T-helper 1 cell treated with Interleukin-12 subunit alpha and Interleukin-12 subunit beta and Interleukin-4 antibody, amounts not matched to agents 30 μg/mL and 1 μg/mL, for 36 hours (primary cell): ENCODE measurements at regions not wholly inside any gene's neighbourhood (a gene's known extent, or its start where the extent isn't known, plus 50 kb on each side); places are given as distances from the start of the nearest gene placed in this dataset.
"Not testable (repeated sequence)": the region's sequence is repeated elsewhere in the genome, so short reads cannot be mapped to it uniquely, and the experiment has no call there.

Source experiments
- H3K27ac Mint-ChIP-seq: one replicate; pipeline ENCODE4 v1.8.0; 2021; ENCODE audit warnings: mild to moderate bottlenecking, mixed read lengths
- H3K27me3 Mint-ChIP-seq: one replicate; pipeline ENCODE4 v1.8.0; 2021; ENCODE audit warnings: low read depth, mixed read lengths
- H3K36me3 Mint-ChIP-seq: one replicate; pipeline ENCODE4 v1.8.0; 2021; ENCODE audit warnings: low read depth, mixed read lengths
- H3K4me1 Mint-ChIP-seq: one replicate; pipeline ENCODE4 v1.8.0; 2021; ENCODE audit warnings: low read depth, mixed read lengths
- H3K4me3 Mint-ChIP-seq: one replicate; pipeline ENCODE4 v1.8.0; 2021; ENCODE audit warnings: mild to moderate bottlenecking, moderate library complexity, mixed read lengths
- H3K9me3 Mint-ChIP-seq: one replicate; pipeline ENCODE4 v1.8.0; 2021; ENCODE audit warnings: mixed read lengths

GRCh38 chr18:10149768-10150556, 236.1 kb downstream of the VAPA start:
- H3K27me3 Mint-ChIP-seq = no peaks in the 10 kb centered on the region
- no peaks in the 10 kb centered on the region for H3K36me3 Mint-ChIP-seq
- H3K27ac Mint-ChIP-seq = no peak overlapping the region
- H3K4me3 Mint-ChIP-seq = no peak overlapping the region
- no peaks in the 10 kb centered on the region for H3K4me1 Mint-ChIP-seq
- peaks cover 13% of the 10 kb centered on the region for H3K9me3 Mint-ChIP-seq

- H3K4me3 Mint-ChIP-seq, H3K27me3 Mint-ChIP-seq, H3K27ac Mint-ChIP-seq, H3K4me1 Mint-ChIP-seq, H3K36me3 Mint-ChIP-seq: not testable (repeated sequence)
- H3K9me3 Mint-ChIP-seq = peaks cover 13% of the 10 kb centered on the region
These were observed 236.8 kb downstream of the VAPA start for GRCh38 chr18:10150576-10150975.

GRCh38 chr18:10152475-10152874, 238.7 kb downstream of the VAPA start:
- no peak overlapping the region for H3K4me3 Mint-ChIP-seq
- no peaks in the 10 kb centered on the region for H3K4me1 Mint-ChIP-seq
- H3K27me3 Mint-ChIP-seq = no peaks in the 10 kb centered on the region
- no peak overlapping the region for H3K27ac Mint-ChIP-seq
- H3K36me3 Mint-ChIP-seq = no peaks in the 10 kb centered on the region
- peaks cover 13% of the 10 kb centered on the region for H3K9me3 Mint-ChIP-seq

GRCh38 chr18:10153924-10154752, 240.3 kb downstream of the VAPA start:
- Mint-ChIP-seq H3K4me1 (no peaks in the 10 kb centered on the region), H3K4me3 (no peak overlapping the region), H3K27ac (no peak overlapping the region), H3K27me3 (no peaks in the 10 kb centered on the region), H3K36me3 (no peaks in the 10 kb centered on the region), H3K9me3 (peaks cover 13% of the 10 kb centered on the region)

- no peak overlapping the region for H3K27ac Mint-ChIP-seq
- no peaks in the 10 kb centered on the region for H3K36me3 Mint-ChIP-seq
- H3K27me3 Mint-ChIP-seq = no peaks in the 10 kb centered on the region
- H3K9me3 Mint-ChIP-seq = no peaks in the 10 kb centered on the region
- no peaks in the 10 kb centered on the region for H3K4me1 Mint-ChIP-seq
- no peak overlapping the region for H3K4me3 Mint-ChIP-seq
These were observed 243.9 kb downstream of the VAPA start for GRCh38 chr18:10157706-10158105.

GRCh38 chr18:10160251-10160650, 246.4 kb downstream of the VAPA start:
- H3K9me3 Mint-ChIP-seq = no peaks in the 10 kb centered on the region
- H3K27ac Mint-ChIP-seq = no peak overlapping the region
- H3K27me3 Mint-ChIP-seq = no peaks in the 10 kb centered on the region
- no peaks in the 10 kb centered on the region for H3K4me1 Mint-ChIP-seq
- no peaks in the 10 kb centered on the region for H3K36me3 Mint-ChIP-seq
- H3K4me3 Mint-ChIP-seq = no peak overlapping the region

GRCh38 chr18:10161315-10161714, 247.5 kb downstream of the VAPA start:
- no peaks in the 10 kb centered on the region for H3K36me3 Mint-ChIP-seq
- no peaks in the 10 kb centered on the region for H3K9me3 Mint-ChIP-seq
- H3K27ac Mint-ChIP-seq = no peak overlapping the region
- H3K4me1 Mint-ChIP-seq = no peaks in the 10 kb centered on the region
- H3K4me3 Mint-ChIP-seq = no peak overlapping the region
- no peaks in the 10 kb centered on the region for H3K27me3 Mint-ChIP-seq

- no peaks in the 10 kb centered on the region for H3K27me3 Mint-ChIP-seq
- H3K27ac Mint-ChIP-seq = no peak overlapping the region
- H3K9me3 Mint-ChIP-seq = no peaks in the 10 kb centered on the region
- no peaks in the 10 kb centered on the region for H3K36me3 Mint-ChIP-seq
- no peak overlapping the region for H3K4me3 Mint-ChIP-seq
- H3K4me1 Mint-ChIP-seq = no peaks in the 10 kb centered on the region
These were observed 248.5 kb downstream of the VAPA start for GRCh38 chr18:10162340-10162739.

- Mint-ChIP-seq H3K4me1 (no peaks in the 10 kb centered on the region), H3K9me3 (no peaks in the 10 kb centered on the region), H3K4me3 (no peak overlapping the region)
These were observed 250.7 kb downstream of the VAPA start for GRCh38 chr18:10164271-10165071.

GRCh38 chr18:10166164-10166807, 252.5 kb downstream of the VAPA start:
- Mint-ChIP-seq H3K9me3 (no peaks in the 10 kb centered on the region), H3K4me1 (no peaks in the 10 kb centered on the region), H3K4me3 (no peak overlapping the region), H3K27me3 (peaks cover 8% of the 10 kb centered on the region), H3K36me3 (no peaks in the 10 kb centered on the region), H3K27ac (no peak overlapping the region)

More at GRCh38 chr18:10164271-10165071, 250.7 kb downstream of the VAPA start:
- no peaks in the 10 kb centered on the region for H3K36me3 Mint-ChIP-seq
- H3K27me3 Mint-ChIP-seq = no peaks in the 10 kb centered on the region
- no peak overlapping the region for H3K27ac Mint-ChIP-seq

- Mint-ChIP-seq H3K9me3 (no peaks in the 10 kb centered on the region), H3K27me3 (peaks cover 8% of the 10 kb centered on the region), H3K27ac (no peak overlapping the region)
These were observed 253.9 kb downstream of the VAPA start for GRCh38 chr18:10167759-10168158.

GRCh38 chr18:10168477-10168876, 254.7 kb downstream of the VAPA start:
- no peaks in the 10 kb centered on the region for H3K4me1 Mint-ChIP-seq
- no peak overlapping the region for H3K4me3 Mint-ChIP-seq
- H3K27ac Mint-ChIP-seq = no peak overlapping the region
- H3K27me3 Mint-ChIP-seq = peaks cover 8% of the 10 kb centered on the region
- H3K36me3 Mint-ChIP-seq = no peaks in the 10 kb centered on the region
- no peaks in the 10 kb centered on the region for H3K9me3 Mint-ChIP-seq

More at GRCh38 chr18:10167759-10168158, 253.9 kb downstream of the VAPA start:
- Mint-ChIP-seq H3K4me3 (no peak overlapping the region), H3K4me1 (no peaks in the 10 kb centered on the region), H3K36me3 (no peaks in the 10 kb centered on the region)

- peaks cover 8% of the 10 kb centered on the region for H3K27me3 Mint-ChIP-seq
- no peaks in the 10 kb centered on the region for H3K9me3 Mint-ChIP-seq
- no peak overlapping the region for H3K4me3 Mint-ChIP-seq
- no peak overlapping the region for H3K27ac Mint-ChIP-seq
- H3K4me1 Mint-ChIP-seq = no peaks in the 10 kb centered on the region
- no peaks in the 10 kb centered on the region for H3K36me3 Mint-ChIP-seq
These were observed 255.3 kb downstream of the VAPA start for GRCh38 chr18:10169064-10169562.

- no peak overlapping the region for H3K27ac Mint-ChIP-seq
- H3K4me3 Mint-ChIP-seq = no peak overlapping the region
- no peaks in the 10 kb centered on the region for H3K36me3 Mint-ChIP-seq
- peaks cover under 1% of the 10 kb centered on the region for H3K9me3 Mint-ChIP-seq
- no peaks in the 10 kb centered on the region for H3K4me1 Mint-ChIP-seq
- H3K27me3 Mint-ChIP-seq = peaks cover 8% of the 10 kb centered on the region
These were observed 256.0 kb downstream of the VAPA start for GRCh38 chr18:10169814-10170213.
